HG03521 (cell line): ENCODE measurements at regions not wholly inside any gene's neighbourhood (a gene's known extent, or its start where the extent isn't known, plus 50 kb on each side); places are given as distances from the start of the nearest gene placed in this dataset.

Source experiments
- ATAC-seq: cut with Tn5 transposase; IDR thresholded peaks from one replicate; pipeline ENCODE4 v1.9.1; 2021; ENCODE audit warnings: mild to moderate bottlenecking, moderate library complexity; ENCODE audit not compliant: unreplicated experiment

GRCh38 chrX:39829965-39830364 lies 267.8 kb downstream of the BCOR start:
- ATAC-seq, result no peak

GRCh38 chrX:39830414-39830813 lies 267.3 kb downstream of the BCOR start:
- no peak for ATAC-seq

GRCh38 chrX:39832211-39832610 lies 265.5 kb downstream of the BCOR start:
- ATAC-seq, result no peak

GRCh38 chrX:39834600-39834999 lies 263.2 kb downstream of the BCOR start:
- ATAC-seq, result no peak

- no peak for ATAC-seq
These were observed 262.5 kb downstream of the BCOR start for GRCh38 chrX:39835241-39835640.

- no peak for ATAC-seq
These were observed 262.0 kb downstream of the BCOR start for GRCh38 chrX:39835776-39836175.

GRCh38 chrX:39836802-39837420 lies 260.8 kb downstream of the BCOR start:
- ATAC-seq, result no peak

GRCh38 chrX:39837688-39838087 lies 260.1 kb downstream of the BCOR start:
- no peak for ATAC-seq

GRCh38 chrX:39839371-39839770 lies 258.4 kb downstream of the BCOR start:
- ATAC-seq, result no peak

- no peak for ATAC-seq
These were observed 257.6 kb downstream of the BCOR start for GRCh38 chrX:39840133-39840532.

- no peak for ATAC-seq
These were observed 257.1 kb downstream of the BCOR start for GRCh38 chrX:39840581-39841093.

- ATAC-seq, result no peak
These were observed 256.2 kb downstream of the BCOR start for GRCh38 chrX:39841604-39842003.

GRCh38 chrX:39842281-39842973 lies 255.3 kb downstream of the BCOR start:
- no peak for ATAC-seq

- no peak for ATAC-seq
These were observed 254.4 kb downstream of the BCOR start for GRCh38 chrX:39843318-39843717.

GRCh38 chrX:39845233-39845632 lies 252.5 kb downstream of the BCOR start:
- no peak for ATAC-seq

GRCh38 chrX:39846460-39846859 lies 251.3 kb downstream of the BCOR start:
- no peak for ATAC-seq

GRCh38 chrX:39848243-39848642 lies 249.5 kb downstream of the BCOR start:
- no peak for ATAC-seq

GRCh38 chrX:39848900-39849299 lies 248.9 kb downstream of the BCOR start:
- no peak for ATAC-seq

- ATAC-seq, result no peak
These were observed 247.5 kb downstream of the BCOR start for GRCh38 chrX:39850209-39850608.

GRCh38 chrX:39850630-39851152 lies 247.1 kb downstream of the BCOR start:
- ATAC-seq, result no peak

GRCh38 chrX:39851745-39852455 lies 245.9 kb downstream of the BCOR start:
- ATAC-seq, result no peak

GRCh38 chrX:39852491-39852890 lies 245.3 kb downstream of the BCOR start:
- no peak for ATAC-seq
